GM12891 (cell line): ENCODE measurements at regions not wholly inside any gene's neighbourhood (a gene's known extent, or its start where the extent isn't known, plus 50 kb on each side); places are given as distances from the start of the nearest gene placed in this dataset.

ENCODE experiments used
- PAX5 ChIP-seq: IDR thresholded peaks from 2 replicates; pipeline ENCODE4 v1.6.1; 2011; ENCODE audit warnings: low read length, moderate library complexity, mild to moderate bottlenecking; ENCODE audit not compliant: insufficient read depth, severe bottlenecking
- POLR2A ChIP-seq: IDR thresholded peaks from 2 replicates; pipeline ENCODE4 v1.6.1; 2011; ENCODE audit warnings: low read depth, low read length, control low read depth
- POLR2AphosphoS5 ChIP-seq: IDR thresholded peaks from 2 replicates; pipeline ENCODE4 v1.6.1; 2011; ENCODE audit warnings: low read depth, low read length, control low read depth
- POU2F2 ChIP-seq: IDR thresholded peaks from 2 replicates; pipeline ENCODE4 v1.6.1; 2011; ENCODE audit warnings: low read depth, mild to moderate bottlenecking, control low read depth, low read length, moderate library complexity
- SPI1 ChIP-seq: IDR thresholded peaks from 2 replicates; pipeline ENCODE4 v1.6.1; 2011; ENCODE audit warnings: low read depth, low read length, control low read depth
- TAF1 ChIP-seq: IDR thresholded peaks from 2 replicates; pipeline ENCODE4 v1.6.1; 2011; ENCODE audit warnings: low read depth, low read length, control low read depth

DNA sequence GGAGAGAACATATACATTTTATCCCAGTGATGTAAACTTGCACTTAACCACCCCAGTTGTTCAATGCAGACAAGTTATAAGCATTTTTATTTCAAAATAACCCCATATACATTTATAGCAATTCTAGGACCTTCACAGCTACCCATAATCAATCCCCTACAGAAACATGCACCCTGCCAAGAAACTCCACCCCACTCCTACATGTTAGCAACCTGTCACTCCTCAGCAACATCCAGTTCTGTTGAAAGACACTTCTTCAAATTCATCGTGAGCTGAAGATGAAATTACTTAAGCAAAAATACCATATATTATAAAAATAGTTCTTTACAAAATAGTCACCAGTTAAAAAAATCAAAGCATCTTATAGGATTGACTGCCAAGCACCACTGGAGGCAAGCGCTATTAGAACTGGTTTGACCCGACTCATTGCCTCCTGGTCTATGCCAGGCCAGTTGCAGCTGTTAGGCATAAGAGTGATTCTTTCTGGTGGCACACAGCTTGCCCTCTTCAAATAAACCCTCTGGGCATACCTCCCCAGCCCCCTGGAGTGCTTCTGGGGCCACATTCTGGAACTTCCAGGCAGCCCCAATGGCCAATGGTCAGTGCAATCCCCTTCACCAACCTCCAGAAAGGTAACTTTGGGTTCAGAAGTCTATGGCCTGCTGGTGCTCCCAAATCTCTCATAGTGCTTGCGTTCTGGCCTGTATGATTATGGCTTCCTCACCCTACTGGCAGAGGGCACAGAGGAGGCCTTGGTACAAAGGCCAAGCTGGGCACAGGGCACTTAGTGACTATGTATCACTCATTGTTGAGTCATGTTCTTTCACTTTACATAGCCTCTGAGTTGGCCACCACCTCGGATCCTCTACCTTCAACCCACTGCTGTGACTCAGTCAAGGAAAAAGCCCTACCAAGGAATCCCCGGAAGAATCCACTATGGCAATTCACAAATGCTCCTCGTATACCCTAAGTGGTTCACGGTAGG lies 72.2 kb upstream of the RALGPS2 start:
- no peak for TF ChIP-seq POLR2A
- no peak for TF ChIP-seq TAF1
- TF ChIP-seq POLR2AphosphoS5: no peak
- no peak for TF ChIP-seq SPI1
- no peak for TF ChIP-seq POU2F2
- TF ChIP-seq PAX5: no peak
